HL-60 (cell line): ENCODE measurements at regions not wholly inside any gene's neighbourhood (a gene's known extent, or its start where the extent isn't known, plus 50 kb on each side); places are given as distances from the start of the nearest gene placed in this dataset.

Experiments
- DNase-seq, 2 experiments: peaks; one replicate each; pipeline ENCODE4 v3.0.0-alpha.2; 2010 to 2020; ENCODE audit warnings: low read depth in 1 of 2, low spot score in 1 of 2
- H3K27ac ChIP-seq: fragments of 250-450 bp; sonication (Bioruptor Pico); replicated peaks from 2 replicates; pipeline ENCODE4 v1.5.1; 2020; ENCODE audit warnings: mild to moderate bottlenecking, moderate library complexity
- H3K27me3 ChIP-seq: fragments of 250-450 bp; sonication (Bioruptor Pico); 2 replicates; pipeline ENCODE4 v1.5.1; 2021; ENCODE audit warnings: mild to moderate bottlenecking, moderate library complexity; ENCODE audit not compliant: insufficient read depth, poor library complexity, severe bottlenecking
- H3K4me3 ChIP-seq: replicated peaks from 2 replicates; pipeline ENCODE4 v1.5.1; 2011; ENCODE audit warnings: mild to moderate bottlenecking, control low read depth, low read length; ENCODE audit not compliant: insufficient read depth
- CTCF ChIP-seq: IDR thresholded peaks from one replicate; pipeline ENCODE4 v1.5.1; 2011; ENCODE audit warnings: low read length, control low read depth, inconsistent platforms; ENCODE audit not compliant: insufficient read depth
- GABPA ChIP-seq: IDR thresholded peaks from 2 replicates; pipeline ENCODE4 v1.6.1; 2012; ENCODE audit warnings: low read depth
- POLR2AphosphoS5 ChIP-seq: IDR thresholded peaks from 2 replicates; pipeline ENCODE4 v1.6.1; 2012; ENCODE audit warnings: low read depth
- REST ChIP-seq: IDR thresholded peaks from 2 replicates; pipeline ENCODE4 v1.6.1; 2012; ENCODE audit warnings: low read depth; ENCODE audit not compliant: insufficient replicate concordance
- SPI1 ChIP-seq: IDR thresholded peaks from 2 replicates; pipeline ENCODE4 v1.6.1; 2012; ENCODE audit warnings: low read depth, mild to moderate bottlenecking, borderline replicate concordance

- Histone ChIP-seq H3K4me3 (no peak overlapping the region), H3K27ac (no peak overlapping the region), H3K27me3 (no peaks in the 10 kb centered on the region)
- TF ChIP-seq CTCF (no peak), POLR2AphosphoS5 (no peak), SPI1 (no peak), GABPA (no peak), REST (no peak)
- DNase-seq, result no peak
Measured at GRCh38 chrX:10050481-10050880, 83.3 kb downstream of the CLDN34 start.

- Histone ChIP-seq H3K4me3 (no peak overlapping the region), H3K27me3 (no peaks in the 10 kb centered on the region), H3K27ac (no peak overlapping the region)
- TF ChIP-seq GABPA (no peak), POLR2AphosphoS5 (no peak), REST (no peak), CTCF (no peak), SPI1 (no peak)
- no peak for DNase-seq
Measured at GRCh38 chrX:10051866-10052480, 84.8 kb downstream of the CLDN34 start.

GRCh38 chrX:10052906-10053625, 85.9 kb downstream of the CLDN34 start:
- Histone ChIP-seq H3K27ac (no peak overlapping the region), H3K4me3 (no peak overlapping the region), H3K27me3 (no peaks in the 10 kb centered on the region)
- no peak for TF ChIP-seq REST
- no peak for TF ChIP-seq SPI1
- no peak for TF ChIP-seq CTCF
- DNase-seq, result no peak
